OCI-LY7 (cell line): ENCODE measurements at regions not wholly inside any gene's neighbourhood (a gene's known extent, or its start where the extent isn't known, plus 50 kb on each side); places are given as distances from the start of the nearest gene placed in this dataset.

Experiments
- BruUV-seq: library from RNA; stranded (reverse); fragments of 400-500 nt; replicated peaks from 2 replicates; lab custom pipeline; 2021; lab: Mats Ljungman, UMichigan
- CTCF ChIA-PET: fragments of 300-600 bp; sonication (Branson Sonifier 250); formaldehyde crosslinking; loops from one replicate; lab custom pipeline; 2022; ENCODE audit warnings: antibody characterized with exemption; ENCODE audit not compliant: unreplicated experiment; lab: Charles Lee
- POLR2A ChIA-PET: fragments of 300-600 bp; sonication (Branson Sonifier 250); formaldehyde crosslinking; loops from one replicate; lab custom pipeline; 2022; ENCODE audit warnings: antibody characterized with exemption; lab: Charles Lee
- DNase-seq: peaks from one replicate; pipeline ENCODE4 v3.0.0-alpha.2; 2015; ENCODE audit warnings: low spot score
- H2AFZ ChIP-seq: fragments of 200-600 bp; sonication (generic), shearing (Covaris generic); 2 replicates; pipeline ENCODE4 v1.6.1; 2014; ENCODE audit warnings: mild to moderate bottlenecking, antibody characterized with exemption, low read length, moderate library complexity
- H3K27ac ChIP-seq: fragments of 200-600 bp; sonication (generic); 2 replicates; pipeline ENCODE4 v1.5.1; 2014; ENCODE audit warnings: mixed run types, low read depth, mild to moderate bottlenecking, moderate library complexity, low read length, inconsistent platforms; ENCODE audit not compliant: poor library complexity, severe bottlenecking
- H3K36me3 ChIP-seq: fragments of 200-600 bp; sonication (generic); 2 replicates; pipeline ENCODE4 v1.6.1; 2014; ENCODE audit warnings: mild to moderate bottlenecking, antibody characterized with exemption, low read length, moderate library complexity, mixed read lengths; ENCODE audit not compliant: insufficient read depth
- H3K4me1 ChIP-seq: fragments of 200-600 bp; sonication (generic); 2 replicates; pipeline ENCODE4 v1.5.1; 2014; ENCODE audit warnings: mild to moderate bottlenecking, low read length; ENCODE audit not compliant: insufficient read depth, poor library complexity, severe bottlenecking
- H3K4me2 ChIP-seq: fragments of 200-600 bp; sonication (generic); 2 replicates; pipeline ENCODE4 v1.6.1; 2014; ENCODE audit warnings: mild to moderate bottlenecking, low read length
- H3K4me3 ChIP-seq: fragments of 200-600 bp; sonication (generic); 2 replicates; pipeline ENCODE4 v1.5.1; 2014; ENCODE audit warnings: mild to moderate bottlenecking, low read depth, low read length; ENCODE audit not compliant: poor library complexity, severe bottlenecking
- H3K79me2 ChIP-seq: fragments of 200-600 bp; sonication (generic); 2 replicates; pipeline ENCODE4 v1.6.1; 2016; ENCODE audit warnings: low read depth, mild to moderate bottlenecking, low read length, moderate library complexity, mixed read lengths; ENCODE audit not compliant: insufficient read depth
- H3K9me2 ChIP-seq: fragments of 200-600 bp; sonication (generic); 2 replicates; pipeline ENCODE4 v1.6.1; 2016; ENCODE audit warnings: mild to moderate bottlenecking, low read length, mixed read lengths; ENCODE audit not compliant: insufficient read depth
- H3K9me3 ChIP-seq: fragments of 200-600 bp; sonication (generic); 2 replicates; pipeline ENCODE4 v1.6.1; 2014; ENCODE audit warnings: mild to moderate bottlenecking, mixed run types, low read length, mixed read lengths
- H4K20me1 ChIP-seq: fragments of 200-600 bp; sonication (generic); 2 replicates; pipeline ENCODE4 v1.6.1; 2014; ENCODE audit warnings: mild to moderate bottlenecking, antibody characterized with exemption, low read length, moderate library complexity, mixed read lengths; ENCODE audit not compliant: insufficient read depth
- CTCF ChIP-seq: fragments of 200-600 bp; sonication (generic); conservative IDR thresholded peaks from 2 replicates; pipeline ENCODE4 v1.5.1; 2014; ENCODE audit warnings: mild to moderate bottlenecking, antibody characterized with exemption, low read length, moderate library complexity, mixed read lengths
- EZH2phosphoT487 ChIP-seq: fragments of 200-600 bp; sonication (generic); IDR thresholded peaks from 2 replicates; pipeline ENCODE4 v1.6.1; 2018; ENCODE audit warnings: low read depth, borderline replicate concordance, mild to moderate bottlenecking, mixed run types, antibody characterized with exemption, low read length, moderate library complexity, mixed read lengths
- intact Hi-C: fragments of 100-400 bp; cut with micrococcal nuclease; formaldehyde crosslinking; loops from one replicate; pipeline ENCODE4 v1.10.0; 2022; ENCODE audit not compliant: unreplicated experiment

- no peak overlapping the region for H3K4me3 ChIP-seq
- H3K9me2 ChIP-seq = no peaks in the 10 kb centered on the region
- H3K79me2 ChIP-seq = no peaks in the 10 kb centered on the region
- ChIA-PET POLR2A (no interaction called here), CTCF (no interaction called here)
- no TSS peak for BruUV-seq
- no peaks in the 10 kb centered on the region for H3K9me3 ChIP-seq
- intact Hi-C loops = no loop called here
- H2AFZ ChIP-seq = no peak overlapping the region
- H4K20me1 ChIP-seq = no peaks in the 10 kb centered on the region
- no peak overlapping the region for H3K4me2 ChIP-seq
- H3K4me1 ChIP-seq = no peaks in the 10 kb centered on the region
- TF ChIP-seq EZH2phosphoT487 = no peak
- no peak for TF ChIP-seq CTCF
- no peak overlapping the region for H3K27ac ChIP-seq
- no peaks in the 10 kb centered on the region for H3K36me3 ChIP-seq
- no peak for DNase-seq
These were observed 176.3 kb upstream of the ZNF385D start for GRCh38 chr3:21927261-21927660.

- Histone ChIP-seq H3K4me2 (no peak overlapping the region), H3K79me2 (no peaks in the 10 kb centered on the region), H3K27ac (no peak overlapping the region), H3K4me1 (no peaks in the 10 kb centered on the region), H3K9me3 (no peaks in the 10 kb centered on the region), H2AFZ (no peak overlapping the region), H3K36me3 (no peaks in the 10 kb centered on the region), H4K20me1 (no peaks in the 10 kb centered on the region), H3K9me2 (no peaks in the 10 kb centered on the region), H3K4me3 (no peak overlapping the region)
- no TSS peak for BruUV-seq
- ChIA-PET POLR2A (interaction anchor here (0.6 kb wide), 1 partner anchor 1040 kb away, joined by 3 read pairs; no protein-coding TSS in a partner anchor), CTCF (no interaction called here)
- intact Hi-C loops = no loop called here
- DNase-seq = no peak
- no peak for TF ChIP-seq EZH2phosphoT487
- no peak for TF ChIP-seq CTCF
These were observed 183.6 kb upstream of the ZNF385D start for GRCh38 chr3:21934591-21934990.

- intact Hi-C loops = no loop called here
- no peak overlapping the region for H2AFZ ChIP-seq
- ChIA-PET CTCF (no interaction called here), POLR2A (no interaction called here)
- no peaks in the 10 kb centered on the region for H3K36me3 ChIP-seq
- no peak for TF ChIP-seq CTCF
- no peak for TF ChIP-seq EZH2phosphoT487
- H3K4me3 ChIP-seq = no peak overlapping the region
- no peaks in the 10 kb centered on the region for H3K9me2 ChIP-seq
- H3K4me1 ChIP-seq = no peaks in the 10 kb centered on the region
- BruUV-seq = no TSS peak
- H3K79me2 ChIP-seq = no peaks in the 10 kb centered on the region
- no peak overlapping the region for H3K27ac ChIP-seq
- no peak for DNase-seq
- no peaks in the 10 kb centered on the region for H4K20me1 ChIP-seq
- H3K4me2 ChIP-seq = no peak overlapping the region
- no peaks in the 10 kb centered on the region for H3K9me3 ChIP-seq
These were observed 185.2 kb upstream of the ZNF385D start for GRCh38 chr3:21936207-21936606.
